ENCODE measurements at regions not wholly inside any gene's neighbourhood (a gene's known extent, or its start where the extent isn't known, plus 50 kb on each side); places are given as distances from the start of the nearest gene placed in this dataset.
A peak's percentile ranks its signal among the peaks of the same experiment; 100 is the strongest.
"Not testable (repeated sequence)": the region's sequence is repeated elsewhere in the genome, so short reads cannot be mapped to it uniquely, and the experiment has no call there.

GRCh38 chr1:37319284-37319683, 155.1 kb upstream of the ZC3H12A start:
- no peak for DNase-seq (ENCODE audit: low spot score)

GRCh38 chr1:37323486-37324377, 150.6 kb upstream of the ZC3H12A start:
- no peak for DNase-seq (ENCODE audit: low spot score)

GRCh38 chr1:37325010-37325409, 149.4 kb upstream of the ZC3H12A start:
- peak; percentile 89 for DNase-seq (ENCODE audit: low spot score)

- no peak for DNase-seq (ENCODE audit: low spot score)
Measured at GRCh38 chr1:37325509-37326437, 148.6 kb upstream of the ZC3H12A start.

- no peak for DNase-seq (ENCODE audit: low spot score)
Measured at GRCh38 chr1:37332126-37332525, 142.3 kb upstream of the ZC3H12A start.

GRCh38 chr1:37338658-37339057, 135.7 kb upstream of the ZC3H12A start:
- DNase-seq (ENCODE audit: low spot score), result peak; percentile 80

GRCh38 chr1:37342736-37343135, 131.6 kb upstream of the ZC3H12A start:
- no peak for DNase-seq (ENCODE audit: low spot score)

GRCh38 chr1:37347104-37347649, 127.2 kb upstream of the ZC3H12A start:
- DNase-seq (ENCODE audit: low spot score), result no peak

GRCh38 chr1:37353871-37354270, 120.5 kb upstream of the ZC3H12A start:
- no peak for DNase-seq (ENCODE audit: low spot score)

- DNase-seq (ENCODE audit: low spot score), result no peak
Measured at GRCh38 chr1:37354876-37355650, 119.3 kb upstream of the ZC3H12A start.

GRCh38 chr1:37358992-37359391, 115.4 kb upstream of the ZC3H12A start:
- DNase-seq (ENCODE audit: low spot score), result no peak

- no peak for DNase-seq (ENCODE audit: low spot score)
Measured at GRCh38 chr1:37360011-37360410, 114.4 kb upstream of the ZC3H12A start.

- DNase-seq (ENCODE audit: low spot score), result peak; percentile 65
Measured at GRCh38 chr1:37362594-37363385, 111.6 kb upstream of the ZC3H12A start.

- DNase-seq (ENCODE audit: low spot score), result no peak
Measured at GRCh38 chr1:37363535-37363934, 110.8 kb upstream of the ZC3H12A start.

- peak; percentile 17 for DNase-seq (ENCODE audit: low spot score)
Measured at GRCh38 chr1:37368665-37369315, 105.6 kb upstream of the ZC3H12A start.

GRCh38 chr1:37372302-37372701, 102.1 kb upstream of the ZC3H12A start:
- DNase-seq (ENCODE audit: low spot score), result no peak

GRCh38 chr1:37372711-37373110, 101.7 kb upstream of the ZC3H12A start:
- DNase-seq (ENCODE audit: low spot score), result no peak

- no peak for DNase-seq (ENCODE audit: low spot score)
Measured at GRCh38 chr1:37373413-37373812, 101.0 kb upstream of the ZC3H12A start.

- DNase-seq (ENCODE audit: low spot score), result not testable (repeated sequence)
Measured at GRCh38 chr1:37380546-37380945, 93.8 kb upstream of the ZC3H12A start.

- no peak for DNase-seq (ENCODE audit: low spot score)
Measured at GRCh38 chr1:37387854-37388253, 86.5 kb upstream of the ZC3H12A start.
